IMR-90 (cell line): ENCODE measurements at regions not wholly inside any gene's neighbourhood (a gene's known extent, or its start where the extent isn't known, plus 50 kb on each side); places are given as distances from the start of the nearest gene placed in this dataset.
"Not testable (repeated sequence)": the region's sequence is repeated elsewhere in the genome, so short reads cannot be mapped to it uniquely, and the experiment has no call there.

Experiments used
- ATAC-seq: fragments of 200-7000 bp; cut with Tn5 transposase; 2 replicates; pipeline ENCODE4 v1.9.1; 2020; ENCODE audit warnings: low read depth, mild to moderate bottlenecking, moderate library complexity
- BruUV-seq: library from RNA; stranded (reverse); fragments of 400-500 nt; replicated peaks from 2 replicates; lab custom pipeline; 2021; lab: Mats Ljungman, UMichigan
- CTCF ChIA-PET: fragments of 300-600 bp; formaldehyde crosslinking; extraction: SDS; loops from one replicate; lab custom pipeline; 2021; ENCODE audit warnings: antibody characterized with exemption; lab: Yijun Ruan, JAX
- POLR2A ChIA-PET: fragments of 300-600 bp; sonication (Branson Sonifier 250); formaldehyde crosslinking; loops from one replicate; lab custom pipeline; 2022; ENCODE audit warnings: antibody characterized with exemption; ENCODE audit not compliant: unreplicated experiment; lab: Charles Lee
- DNase-seq: peaks from one replicate; pipeline ENCODE4 v3.0.0; 2013
- H2AFZ ChIP-seq: replicated peaks from 2 replicates; pipeline ENCODE3; 2013; ENCODE audit warnings: low read length, mild to moderate bottlenecking; ENCODE audit not compliant: poor library complexity
- H2AK5ac ChIP-seq: 2 replicates; pipeline ENCODE4 v1.6.1; 2013; ENCODE audit warnings: low read depth, low read length, inconsistent platforms
- H2AK9ac ChIP-seq: replicated peaks from 2 replicates; pipeline ENCODE3; 2013; ENCODE audit warnings: mild to moderate bottlenecking, low read depth, low read length, moderate library complexity; ENCODE audit not compliant: poor library complexity
- H2BK120ac ChIP-seq: 2 replicates; pipeline ENCODE4 v1.6.1; 2013; ENCODE audit warnings: low read depth, low read length, inconsistent platforms
- H2BK15ac ChIP-seq: 3 replicates; pipeline ENCODE4 v1.6.1; 2013; ENCODE audit warnings: low read depth, low read length, inconsistent platforms
- H2BK20ac ChIP-seq: 2 replicates; pipeline ENCODE4 v1.6.1; 2013; ENCODE audit warnings: low read depth, mild to moderate bottlenecking, inconsistent platforms, low read length, moderate library complexity
- H2BK5ac ChIP-seq: 2 replicates; pipeline ENCODE4 v1.6.1; 2013; ENCODE audit warnings: mild to moderate bottlenecking, low read depth, low read length, inconsistent platforms; ENCODE audit not compliant: poor library complexity, severe bottlenecking
- H3K14ac ChIP-seq: replicated peaks from 2 replicates; pipeline ENCODE4 v1.6.1; 2013; ENCODE audit warnings: low read depth, low read length, inconsistent platforms
- H3K18ac ChIP-seq: 2 replicates; pipeline ENCODE4 v1.6.1; 2013; ENCODE audit warnings: low read depth, low read length, control low read depth
- H3K23ac ChIP-seq: 2 replicates; pipeline ENCODE4 v1.6.1; 2013; ENCODE audit warnings: low read depth, low read length, inconsistent platforms
- H3K27ac ChIP-seq: 2 replicates; pipeline ENCODE4 v1.5.1; 2013; ENCODE audit warnings: mild to moderate bottlenecking, control low read depth, low read length; ENCODE audit not compliant: insufficient read depth
- H3K27me3 ChIP-seq: 2 replicates; pipeline ENCODE4 v1.6.1; 2013; ENCODE audit warnings: low read length; ENCODE audit not compliant: control insufficient read depth, insufficient read depth
- H3K36me3 ChIP-seq: 2 replicates; pipeline ENCODE4 v1.6.1; 2013; ENCODE audit warnings: low read length, mixed read lengths; ENCODE audit not compliant: control insufficient read depth, insufficient read depth
- H3K4ac ChIP-seq: 2 replicates; pipeline ENCODE4 v1.6.1; 2013; ENCODE audit warnings: low read depth, low read length, inconsistent platforms
- H3K4me1 ChIP-seq: 2 replicates; pipeline ENCODE4 v1.6.1; 2013; ENCODE audit warnings: low read length, mixed read lengths; ENCODE audit not compliant: control insufficient read depth, insufficient read depth
- H3K4me2 ChIP-seq: 2 replicates; pipeline ENCODE4 v1.6.1; 2013; ENCODE audit warnings: low read depth, mild to moderate bottlenecking, control low read depth, low read length, moderate library complexity
- H3K4me3 ChIP-seq: 2 replicates; pipeline ENCODE4 v1.5.1; 2013; ENCODE audit warnings: low read depth, mild to moderate bottlenecking, control low read depth, low read length, moderate library complexity; ENCODE audit not compliant: insufficient read depth
- H3K56ac ChIP-seq: 2 replicates; pipeline ENCODE4 v1.6.1; 2013; ENCODE audit warnings: low read length, inconsistent platforms; ENCODE audit not compliant: insufficient read depth; ENCODE audit errors: extremely low read depth
- H3K79me1 ChIP-seq, 2 experiments: 2 replicates each; pipeline ENCODE4 v1.6.1; 2013; ENCODE audit warnings: low read length in 2 of 2, inconsistent platforms in 1 of 2, low read depth in 1 of 2
- H3K9ac ChIP-seq: 2 replicates; pipeline ENCODE4 v1.6.1; 2013; ENCODE audit warnings: low read depth, low read length, control low read depth
- H3K9me1 ChIP-seq: 2 replicates; pipeline ENCODE4 v1.6.1; 2013; ENCODE audit warnings: low read length, inconsistent platforms; ENCODE audit not compliant: insufficient read depth
- H3K9me3 ChIP-seq: 2 replicates; pipeline ENCODE4 v1.6.1; 2013; ENCODE audit warnings: low read length; ENCODE audit not compliant: control insufficient read depth, insufficient read depth
- H4K20me1 ChIP-seq: 2 replicates; pipeline ENCODE4 v1.6.1; 2013; ENCODE audit warnings: low read length, inconsistent platforms; ENCODE audit not compliant: insufficient read depth
- H4K5ac ChIP-seq: 2 replicates; pipeline ENCODE4 v1.6.1; 2013; ENCODE audit warnings: mild to moderate bottlenecking, low read depth, low read length, control low read depth
- H4K8ac ChIP-seq, 2 experiments: 2 replicates each; pipeline ENCODE4 v1.6.1; 2013; ENCODE audit warnings: low read depth in 2 of 2, low read length in 2 of 2, control low read depth in 1 of 2, inconsistent platforms in 1 of 2
- H4K91ac ChIP-seq: 2 replicates; pipeline ENCODE4 v1.6.1; 2013; ENCODE audit warnings: low read depth, low read length, inconsistent platforms; ENCODE audit not compliant: insufficient read depth
- WGBS, 2 experiments: methylation state at CpG; one replicate each; pipeline versions ENCODE4 v1.1.5 to v1.1.7; 2013; ENCODE audit warnings: missing lambda C conversion rate in 2 of 2; ENCODE audit not compliant: insufficient read length in 1 of 2; ENCODE audit errors: extremely low coverage in 2 of 2; 5-methylcytosine and 5-hydroxymethylcytosine counted together
- dilution Hi-C: fragments of 300-500 bp; cut with HindIII; formaldehyde crosslinking; loops from one replicate; pipeline ENCODE4 v1.14.3; 2018; ENCODE audit warnings: low sequenced_read_pairs; ENCODE audit not compliant: unreplicated experiment
- in situ Hi-C: fragments of 300-500 bp; cut with MboI; formaldehyde crosslinking; loops from 3 replicates; pipeline ENCODE4 v1.14.3; 2019; ENCODE audit warnings: low sequenced_read_pairs, inconsistent platforms, mixed read lengths
- intact Hi-C: fragments of 100-400 bp; cut with micrococcal nuclease; formaldehyde crosslinking; loops from 2 replicates; pipeline ENCODE4 v1.10.0; 2022

DNA sequence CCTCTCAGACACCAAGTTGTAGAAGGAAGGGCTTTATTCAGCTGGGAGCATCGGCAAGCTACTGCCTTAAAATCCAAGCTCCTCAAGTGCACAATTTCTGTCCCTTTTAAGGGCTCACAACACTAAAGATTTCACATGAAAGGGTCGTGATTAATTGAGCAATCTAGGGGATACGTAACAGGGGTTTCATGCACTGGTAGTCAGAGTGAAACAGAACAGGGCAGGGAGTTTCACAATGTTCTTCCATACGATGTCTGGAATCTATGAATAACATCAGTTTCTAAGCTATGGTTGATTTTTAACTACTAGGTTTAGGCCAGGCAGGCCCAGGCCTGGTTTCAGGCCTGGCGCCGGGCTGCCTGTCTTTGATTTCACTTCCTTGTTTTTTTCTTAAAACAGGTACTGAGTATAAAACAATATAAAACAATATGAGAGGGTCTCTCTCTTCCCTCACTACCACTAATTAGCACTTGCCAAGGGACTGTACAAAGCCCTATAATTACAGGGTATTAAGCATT is 315.4 kb downstream of the NAF1 start:
- H3K36me3 ChIP-seq, H3K23ac ChIP-seq, DNase-seq, ATAC-seq, H3K56ac ChIP-seq, H3K4me2 ChIP-seq, H2BK15ac ChIP-seq, H3K79me1 ChIP-seq, CTCF ChIA-PET, POLR2A ChIA-PET, H3K27me3 ChIP-seq, H2AFZ ChIP-seq, H3K14ac ChIP-seq, intact Hi-C loops, dilution Hi-C loops, H3K9ac ChIP-seq, H3K4ac ChIP-seq, in situ Hi-C loops, H3K4me1 ChIP-seq, H2BK5ac ChIP-seq, H2BK20ac ChIP-seq, H3K18ac ChIP-seq, H3K4me3 ChIP-seq, BruUV-seq, H3K27ac ChIP-seq, H3K9me1 ChIP-seq, H2AK9ac ChIP-seq, H3K9me3 ChIP-seq, H2BK120ac ChIP-seq, H2AK5ac ChIP-seq, H4K20me1 ChIP-seq, H4K8ac ChIP-seq, H4K91ac ChIP-seq, H4K5ac ChIP-seq: not testable (repeated sequence)
- WGBS, 2 experiments = no CpG with 5 or more reads among the region's 6 CpGs
